GM12874 (cell line): ENCODE measurements at regions not wholly inside any gene's neighbourhood (a gene's known extent, or its start where the extent isn't known, plus 50 kb on each side); places are given as distances from the start of the nearest gene placed in this dataset.

ENCODE experiments used
- TF ChIP-seq, protein P1 (sequence below): IDR thresholded peaks from 2 replicates; pipeline ENCODE4 v1.5.1; 2011; ENCODE audit warnings: low read depth, mild to moderate bottlenecking, control low read depth, low read length, moderate library complexity; ENCODE audit not compliant: insufficient read depth

DNA sequence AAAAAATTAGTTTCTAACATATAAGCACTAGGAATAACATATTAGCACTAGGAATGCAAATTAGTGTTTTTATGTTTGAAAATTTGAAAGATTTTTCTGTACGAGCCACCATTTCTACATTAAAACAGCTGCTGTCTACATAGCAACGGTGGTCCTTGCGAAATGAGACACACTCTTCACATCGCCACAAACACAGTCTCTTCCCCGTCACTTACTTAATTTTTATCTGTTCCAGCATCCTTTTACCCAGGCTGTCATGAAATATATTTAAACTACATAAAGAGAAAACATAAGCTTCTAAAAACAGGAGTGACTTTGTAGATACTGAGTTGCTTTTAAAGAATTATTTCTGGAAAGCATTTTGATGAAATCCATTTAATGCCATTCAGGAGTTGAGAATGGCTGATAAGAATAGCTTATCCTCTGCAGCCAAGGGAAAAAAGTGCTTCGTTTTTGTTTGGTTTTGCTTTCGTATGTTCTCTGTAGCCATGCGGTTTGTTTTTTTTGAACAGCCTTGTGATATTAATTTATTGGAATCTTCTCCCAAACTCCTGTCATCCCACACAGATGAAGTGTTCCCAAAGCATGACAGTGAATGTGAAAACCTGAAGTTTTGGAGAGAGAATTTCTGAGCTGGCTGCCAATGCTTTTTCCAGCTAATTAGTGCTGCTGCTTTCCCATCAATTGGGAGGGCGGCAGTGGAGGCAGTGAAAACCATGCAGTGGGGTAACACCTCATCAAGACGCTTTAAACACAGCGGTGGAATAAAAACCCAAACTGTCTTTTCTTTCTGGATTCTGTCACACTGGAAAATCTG, 603.7 kb upstream of the ADARB2 start:
- TF ChIP-seq, protein P1, sequence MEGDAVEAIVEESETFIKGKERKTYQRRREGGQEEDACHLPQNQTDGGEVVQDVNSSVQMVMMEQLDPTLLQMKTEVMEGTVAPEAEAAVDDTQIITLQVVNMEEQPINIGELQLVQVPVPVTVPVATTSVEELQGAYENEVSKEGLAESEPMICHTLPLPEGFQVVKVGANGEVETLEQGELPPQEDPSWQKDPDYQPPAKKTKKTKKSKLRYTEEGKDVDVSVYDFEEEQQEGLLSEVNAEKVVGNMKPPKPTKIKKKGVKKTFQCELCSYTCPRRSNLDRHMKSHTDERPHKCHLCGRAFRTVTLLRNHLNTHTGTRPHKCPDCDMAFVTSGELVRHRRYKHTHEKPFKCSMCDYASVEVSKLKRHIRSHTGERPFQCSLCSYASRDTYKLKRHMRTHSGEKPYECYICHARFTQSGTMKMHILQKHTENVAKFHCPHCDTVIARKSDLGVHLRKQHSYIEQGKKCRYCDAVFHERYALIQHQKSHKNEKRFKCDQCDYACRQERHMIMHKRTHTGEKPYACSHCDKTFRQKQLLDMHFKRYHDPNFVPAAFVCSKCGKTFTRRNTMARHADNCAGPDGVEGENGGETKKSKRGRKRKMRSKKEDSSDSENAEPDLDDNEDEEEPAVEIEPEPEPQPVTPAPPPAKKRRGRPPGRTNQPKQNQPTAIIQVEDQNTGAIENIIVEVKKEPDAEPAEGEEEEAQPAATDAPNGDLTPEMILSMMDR = no peak

DNA sequence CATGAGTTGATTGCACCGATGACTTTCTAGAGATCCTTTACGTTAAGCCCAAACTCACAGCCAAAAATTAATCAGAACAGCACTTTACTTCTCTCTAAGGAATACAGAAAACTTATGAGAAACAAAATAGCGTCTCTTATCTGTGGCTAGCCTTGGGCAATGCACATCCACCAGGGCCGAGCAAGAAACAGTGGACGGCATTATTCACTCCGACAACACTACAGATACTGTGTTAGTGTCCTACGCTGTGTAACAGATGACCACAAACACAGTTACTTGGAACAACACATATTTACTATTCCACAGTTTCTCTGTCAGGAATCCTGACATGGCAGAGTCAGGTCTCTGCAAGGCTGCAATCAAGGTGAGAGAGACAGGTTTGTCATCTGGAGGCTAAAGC, 598.3 kb upstream of the ADARB2 start:
- TF ChIP-seq, protein P1 = no peak

DNA sequence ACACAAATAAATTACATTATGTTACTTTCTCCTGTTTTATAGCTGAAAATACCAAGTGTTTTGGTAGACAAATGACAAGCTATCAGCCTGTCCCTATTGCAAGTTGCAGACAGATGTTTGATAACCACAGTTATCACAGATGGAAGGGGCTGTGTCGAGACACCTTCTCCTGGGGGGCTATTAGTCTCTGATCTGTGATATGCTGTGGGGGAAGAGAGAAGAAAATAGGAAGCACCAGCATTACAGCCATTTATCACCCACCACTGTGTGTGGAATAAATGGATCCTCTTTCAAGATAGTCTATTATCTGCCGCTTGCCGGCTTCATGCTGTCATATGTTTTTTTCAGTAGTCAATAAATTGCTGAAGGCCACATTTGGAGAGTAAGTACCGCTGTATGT, 597.2 kb upstream of the ADARB2 start:
- TF ChIP-seq, protein P1 = no peak

DNA sequence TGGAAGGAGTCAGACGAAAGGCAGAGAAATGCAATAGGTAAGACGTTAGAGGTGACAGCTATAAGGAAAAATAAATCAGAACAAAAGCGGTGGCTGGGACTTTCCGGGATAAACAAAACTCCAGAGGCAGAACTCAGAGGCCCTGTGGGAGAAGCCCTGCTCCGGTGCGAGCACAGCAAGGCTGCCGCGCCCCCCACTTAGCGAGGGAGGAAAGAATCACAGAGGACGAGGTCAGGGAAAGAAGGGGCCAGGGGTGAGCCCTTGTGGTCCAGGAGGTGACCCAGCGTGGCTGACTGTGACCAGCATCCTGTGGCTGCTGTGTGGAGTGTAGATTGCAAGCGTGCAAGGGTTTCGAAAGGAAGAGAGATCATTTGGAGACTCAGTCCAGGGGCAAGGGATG, 591.8 kb upstream of the ADARB2 start:
- TF ChIP-seq, protein P1 = no peak

DNA sequence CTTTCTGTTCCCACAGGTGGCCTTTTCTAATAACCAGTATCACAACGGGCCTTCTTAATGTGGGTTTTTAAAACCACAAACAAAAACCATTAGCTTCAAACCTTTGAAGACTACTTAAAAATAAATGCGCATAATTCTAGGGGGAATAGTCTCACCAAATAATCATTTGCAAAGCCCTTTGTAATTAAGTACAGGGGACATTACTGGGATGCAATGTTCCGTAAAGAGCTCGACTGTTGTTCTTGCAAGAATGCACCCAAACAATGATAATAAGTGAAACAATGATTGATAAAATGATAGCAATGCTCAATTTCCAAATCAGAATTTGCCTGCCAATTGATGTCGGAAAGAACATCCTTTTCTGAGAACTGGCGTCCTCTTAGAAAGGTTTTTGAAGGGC, 589.1 kb upstream of the ADARB2 start:
- TF ChIP-seq, protein P1 = no peak

DNA sequence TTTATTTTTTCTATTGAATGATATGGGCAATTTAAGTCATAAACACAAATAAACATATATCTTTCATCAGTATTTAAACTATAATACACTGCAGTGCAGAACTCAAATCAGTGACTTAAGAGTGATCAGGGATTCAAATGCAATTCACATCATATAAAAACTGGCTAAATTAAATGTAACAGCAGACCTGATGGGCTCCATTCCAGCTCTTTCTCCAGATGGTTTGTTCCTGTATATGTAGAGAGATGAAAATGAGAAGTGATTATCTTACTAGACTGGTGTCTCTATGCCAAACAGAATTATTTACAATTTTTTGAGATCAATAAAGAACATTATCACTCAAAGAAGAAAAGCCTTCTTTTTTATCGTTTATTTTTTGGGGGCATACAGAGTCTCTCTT, 568.8 kb upstream of the ADARB2 start:
- TF ChIP-seq, protein P1 = no peak

DNA sequence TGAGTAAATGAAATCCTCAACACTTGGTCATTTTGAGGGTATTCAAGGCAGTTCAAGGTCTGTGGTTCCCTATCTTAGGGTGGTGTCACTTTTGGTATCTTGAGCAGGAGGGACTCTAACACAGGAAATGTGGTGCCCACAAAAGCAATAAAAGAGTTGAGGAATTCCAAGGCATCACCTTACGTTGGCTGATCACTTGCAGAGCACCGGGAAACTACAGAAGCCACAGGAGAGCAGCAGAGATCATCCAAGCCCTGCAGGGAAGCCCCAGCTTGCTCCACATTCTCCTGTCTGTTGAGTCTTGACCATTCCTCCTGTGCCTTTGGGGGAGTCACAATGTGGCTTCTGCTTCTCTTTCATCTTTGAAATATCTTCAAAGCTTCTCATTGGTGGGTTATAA, 565.8 kb upstream of the ADARB2 start:
- TF ChIP-seq, protein P1 = no peak
